HCT116 (cell line): ENCODE measurements at regions not wholly inside any gene's neighbourhood (a gene's known extent, or its start where the extent isn't known, plus 50 kb on each side); places are given as distances from the start of the nearest gene placed in this dataset.

Source experiments
- ATAC-seq: fragments of 200-7000 bp; cut with Tn5 transposase; 2 replicates; pipeline ENCODE4 v1.9.1; 2020; ENCODE audit warnings: mild to moderate bottlenecking, moderate library complexity
- BruUV-seq: library from RNA; stranded (reverse); fragments of 400-500 nt; replicated peaks from 2 replicates; lab custom pipeline; 2021; lab: Mats Ljungman, UMichigan
- CTCF ChIA-PET: fragments of 300-600 bp; sonication (Branson Sonifier 250); formaldehyde crosslinking; loops from one replicate; lab custom pipeline; 2021; ENCODE audit warnings: antibody characterized with exemption; lab: Charles Lee
- POLR2A ChIA-PET: fragments of 300-600, 350-600 bp; sonication (Branson Sonifier 250); formaldehyde crosslinking; loops from one replicate; lab custom pipeline; 2021; ENCODE audit warnings: antibody characterized with exemption; lab: Charles Lee
- RAD21 ChIA-PET, 2 experiments: fragments of 300-600 bp; sonication (Branson Sonifier 250); formaldehyde crosslinking; loops; one replicate each; lab custom pipeline; 2023; ENCODE audit warnings: low total read pairs in 2 of 2; ENCODE audit not compliant: uncharacterized antibody in 2 of 2, unreplicated experiment in 2 of 2, low non-redundant PET in 1 of 2; lab: Charles Lee
- DNase-seq: peaks from one replicate; pipeline ENCODE4 v3.0.0-alpha.2; 2010; ENCODE audit warnings: low read depth, low spot score
- H2AFZ ChIP-seq: fragments of 200-600 bp; shearing (Covaris generic), sonication (generic); 2 replicates; pipeline ENCODE4 v1.6.1; 2017; ENCODE audit warnings: low read depth, mixed run types, mixed read lengths, antibody characterized with exemption, low read length; ENCODE audit not compliant: poor library complexity, severe bottlenecking
- H3K27ac ChIP-seq: 2 replicates; pipeline ENCODE4 v1.5.1; 2012; ENCODE audit warnings: low read depth, low read length
- H3K27me3 ChIP-seq: fragments of 200-600 bp; sonication (generic); 2 replicates; pipeline ENCODE4 v1.6.1; 2016; ENCODE audit warnings: mixed run types, low read length, mixed read lengths; ENCODE audit not compliant: insufficient read depth
- H3K36me3 ChIP-seq, 2 experiments: fragments of 200-500 bp in 1 of 2; fragments of 200-600 bp in 1 of 2; sonication (Bioruptor generic) in 1 of 2; sonication (generic) in 1 of 2; 2 replicates each; pipeline versions ENCODE4 v1.5.1 to v1.6.1; 2014 to 2016; ENCODE audit warnings: low read length in 2 of 2, inconsistent platforms in 1 of 2, mixed read lengths in 1 of 2, mixed run types in 1 of 2; ENCODE audit not compliant: insufficient read depth in 2 of 2, control insufficient read depth in 1 of 2
- H3K4me1 ChIP-seq, 2 experiments: fragments of 200-600 bp in 1 of 2; sonication (generic) in 1 of 2; 2 replicates each; pipeline versions ENCODE4 v1.5.1 to v1.6.1; 2012 to 2017; ENCODE audit warnings: low read length in 2 of 2, inconsistent platforms in 1 of 2, mild to moderate bottlenecking in 1 of 2, mixed read lengths in 1 of 2, mixed run types in 1 of 2, moderate library complexity in 1 of 2; ENCODE audit not compliant: insufficient read depth in 2 of 2, control insufficient read depth in 1 of 2
- H3K4me2 ChIP-seq: fragments of 200-600 bp; sonication (generic); 2 replicates; pipeline ENCODE4 v1.6.1; 2017; ENCODE audit warnings: mixed run types, low read length, mixed read lengths
- H3K4me3 ChIP-seq, 2 experiments: fragments of 200-600 bp in 1 of 2; sonication (generic) in 1 of 2; replicated peaks in 1 of 2; 2 replicates each; pipeline ENCODE4 v1.5.1; 2011 to 2016; ENCODE audit warnings: low read length in 2 of 2, control low read depth in 1 of 2, low read depth in 1 of 2, mild to moderate bottlenecking in 1 of 2, mixed read lengths in 1 of 2, mixed run types in 1 of 2
- H3K79me2 ChIP-seq: fragments of 200-600 bp; sonication (generic); 2 replicates; pipeline ENCODE4 v1.6.1; 2017; ENCODE audit warnings: mild to moderate bottlenecking, mixed run types, low read length, moderate library complexity, mixed read lengths; ENCODE audit not compliant: insufficient read depth
- H3K9ac ChIP-seq: fragments of 200-600 bp; sonication (generic); 2 replicates; pipeline ENCODE4 v1.6.1; 2016; ENCODE audit warnings: low read length, mixed read lengths
- H3K9me2 ChIP-seq: fragments of 200-600 bp; sonication (generic), shearing (Covaris generic); 2 replicates; pipeline ENCODE4 v1.6.1; 2017; ENCODE audit warnings: mixed run types, mild to moderate bottlenecking, moderate library complexity; ENCODE audit not compliant: insufficient read depth
- H3K9me3 ChIP-seq, 2 experiments: fragments of 200-500 bp in 1 of 2; fragments of 200-600 bp in 1 of 2; sonication (Bioruptor generic) in 1 of 2; sonication (generic) in 1 of 2; 2 replicates each; pipeline ENCODE4 v1.6.1; 2014 to 2017; ENCODE audit warnings: low read length in 2 of 2, mixed read lengths in 2 of 2, inconsistent platforms in 1 of 2, low read depth in 1 of 2, mild to moderate bottlenecking in 1 of 2, mixed run types in 1 of 2, moderate library complexity in 1 of 2; ENCODE audit not compliant: control insufficient read depth in 1 of 2, insufficient read depth in 1 of 2
- H4K20me1 ChIP-seq: fragments of 200-600 bp; sonication (generic), shearing (Covaris generic); 2 replicates; pipeline ENCODE4 v1.6.1; 2017; ENCODE audit warnings: mixed run types, mild to moderate bottlenecking, moderate library complexity; ENCODE audit not compliant: insufficient read depth
- CBX3 ChIP-seq: IDR thresholded peaks from 2 replicates; pipeline ENCODE4 v1.6.1; 2012; ENCODE audit warnings: low read depth
- ELF1 ChIP-seq: IDR thresholded peaks from 2 replicates; pipeline ENCODE4 v1.6.1; 2012; ENCODE audit warnings: low read depth, borderline replicate concordance
- EZH2 ChIP-seq: fragments of 200-600 bp; sonication (generic); IDR thresholded peaks from 2 replicates; pipeline ENCODE4 v1.6.1; 2017; ENCODE audit warnings: antibody characterized with exemption, mixed run types
- EZH2phosphoT487 ChIP-seq: fragments of 200-600 bp; IDR thresholded peaks from 2 replicates; pipeline ENCODE4 v1.6.1; 2018; ENCODE audit warnings: antibody characterized with exemption, borderline replicate concordance
- MAX ChIP-seq: IDR thresholded peaks from 2 replicates; pipeline ENCODE4 v1.6.1; 2012
- POLR2AphosphoS5 ChIP-seq: IDR thresholded peaks from 2 replicates; pipeline ENCODE4 v1.6.1; 2011; ENCODE audit warnings: mild to moderate bottlenecking, low read depth, low read length, moderate library complexity
- RAD21 ChIP-seq: IDR thresholded peaks from 2 replicates; pipeline ENCODE4 v1.6.1; 2012; ENCODE audit warnings: low read depth, mild to moderate bottlenecking
- TCF7L2 ChIP-seq: IDR thresholded peaks from 2 replicates; pipeline ENCODE4 v1.7.0; 2011; ENCODE audit warnings: borderline replicate concordance, inconsistent platforms; ENCODE audit not compliant: insufficient read depth, insufficient read length; ENCODE audit errors: extremely low read depth
- ZBTB33 ChIP-seq: IDR thresholded peaks from 2 replicates; pipeline ENCODE4 v1.6.1; 2011; ENCODE audit warnings: mild to moderate bottlenecking, low read length, moderate library complexity; ENCODE audit not compliant: insufficient replicate concordance; ENCODE audit errors: extremely low read depth
- ZFX ChIP-seq: fragments of 450-650 bp; IDR thresholded peaks from 2 replicates; pipeline ENCODE4 v1.6.1; 2017
- ZNF274 ChIP-seq: fragments of 200-500 bp; sonication (Bioruptor generic); IDR thresholded peaks from 2 replicates; pipeline ENCODE4 v1.6.1; 2014; ENCODE audit warnings: mild to moderate bottlenecking, low read depth, low read length, inconsistent platforms
- intact Hi-C: fragments of 100-400 bp; cut with micrococcal nuclease; formaldehyde crosslinking; loops from 2 replicates; pipeline ENCODE4 v1.10.0; 2022
- TF ChIP-seq, protein P1 (sequence below): IDR thresholded peaks from 2 replicates; pipeline ENCODE4 v1.6.1; 2012; ENCODE audit warnings: low read depth
- TF ChIP-seq, protein P2 (sequence below), 3 experiments: fragments of 200-600 bp in 1 of 3; sonication (generic) in 1 of 3; IDR thresholded peaks in 2 of 3; conservative IDR thresholded peaks in 1 of 3; 2 replicates each; pipeline ENCODE4 v1.5.1; 2012 to 2017; ENCODE audit warnings: low read depth in 2 of 3, low read length in 2 of 3, antibody characterized with exemption in 1 of 3, borderline replicate concordance in 1 of 3, control low read depth in 1 of 3, mild to moderate bottlenecking in 1 of 3, mixed read lengths in 1 of 3, mixed run types in 1 of 3, moderate library complexity in 1 of 3; ENCODE audit not compliant: insufficient read depth in 1 of 3

DNA sequence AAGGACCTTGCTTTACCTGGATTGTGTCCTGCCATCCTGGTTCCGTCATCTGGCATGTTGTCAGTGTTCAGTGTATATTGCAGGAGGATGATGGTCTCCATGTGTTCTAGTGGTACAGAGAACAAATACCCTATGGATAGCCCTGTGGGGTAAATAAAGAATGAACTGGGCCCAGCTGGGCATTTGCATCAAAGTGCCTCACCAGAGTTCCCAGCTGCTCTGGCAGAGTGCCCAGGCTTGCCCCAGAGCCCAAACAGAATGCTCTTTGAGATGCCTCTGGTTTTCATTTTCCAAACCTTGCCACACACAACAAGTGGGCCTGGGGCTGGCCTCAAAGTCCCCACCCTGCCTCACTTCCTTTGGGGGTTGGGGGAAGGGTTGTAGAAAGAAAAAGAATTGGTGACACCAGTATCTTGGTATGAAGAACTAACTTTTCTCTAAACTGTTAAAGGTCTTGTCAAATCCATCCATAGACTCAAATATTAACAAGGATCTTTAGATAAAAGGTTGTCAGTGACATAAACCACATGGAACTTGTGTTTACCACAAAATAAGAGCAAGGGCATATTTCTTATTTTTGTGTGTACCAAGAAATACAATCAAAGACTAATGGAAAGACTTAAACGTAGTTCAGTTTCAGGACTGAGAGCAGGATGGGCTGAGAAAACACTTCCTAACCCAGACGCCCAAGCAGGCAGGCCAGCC is 82.2 kb downstream of the LMO4 start:
- Histone ChIP-seq H3K4me3 (no peak overlapping the region), H3K9ac (no peak overlapping the region), H3K79me2 (no peaks in the 10 kb centered on the region), H3K9me2 (no peaks in the 10 kb centered on the region), H3K9me3 (no peaks in the 10 kb centered on the region)
- intact Hi-C loops, result no loop called here
- RAD21 ChIA-PET, result no interaction called here
- TF ChIP-seq TCF7L2, result no peak
- TF ChIP-seq, protein P1, sequence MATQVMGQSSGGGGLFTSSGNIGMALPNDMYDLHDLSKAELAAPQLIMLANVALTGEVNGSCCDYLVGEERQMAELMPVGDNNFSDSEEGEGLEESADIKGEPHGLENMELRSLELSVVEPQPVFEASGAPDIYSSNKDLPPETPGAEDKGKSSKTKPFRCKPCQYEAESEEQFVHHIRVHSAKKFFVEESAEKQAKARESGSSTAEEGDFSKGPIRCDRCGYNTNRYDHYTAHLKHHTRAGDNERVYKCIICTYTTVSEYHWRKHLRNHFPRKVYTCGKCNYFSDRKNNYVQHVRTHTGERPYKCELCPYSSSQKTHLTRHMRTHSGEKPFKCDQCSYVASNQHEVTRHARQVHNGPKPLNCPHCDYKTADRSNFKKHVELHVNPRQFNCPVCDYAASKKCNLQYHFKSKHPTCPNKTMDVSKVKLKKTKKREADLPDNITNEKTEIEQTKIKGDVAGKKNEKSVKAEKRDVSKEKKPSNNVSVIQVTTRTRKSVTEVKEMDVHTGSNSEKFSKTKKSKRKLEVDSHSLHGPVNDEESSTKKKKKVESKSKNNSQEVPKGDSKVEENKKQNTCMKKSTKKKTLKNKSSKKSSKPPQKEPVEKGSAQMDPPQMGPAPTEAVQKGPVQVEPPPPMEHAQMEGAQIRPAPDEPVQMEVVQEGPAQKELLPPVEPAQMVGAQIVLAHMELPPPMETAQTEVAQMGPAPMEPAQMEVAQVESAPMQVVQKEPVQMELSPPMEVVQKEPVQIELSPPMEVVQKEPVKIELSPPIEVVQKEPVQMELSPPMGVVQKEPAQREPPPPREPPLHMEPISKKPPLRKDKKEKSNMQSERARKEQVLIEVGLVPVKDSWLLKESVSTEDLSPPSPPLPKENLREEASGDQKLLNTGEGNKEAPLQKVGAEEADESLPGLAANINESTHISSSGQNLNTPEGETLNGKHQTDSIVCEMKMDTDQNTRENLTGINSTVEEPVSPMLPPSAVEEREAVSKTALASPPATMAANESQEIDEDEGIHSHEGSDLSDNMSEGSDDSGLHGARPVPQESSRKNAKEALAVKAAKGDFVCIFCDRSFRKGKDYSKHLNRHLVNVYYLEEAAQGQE, result no peak
- TF ChIP-seq POLR2AphosphoS5, result no peak
- TF ChIP-seq, protein P2, sequence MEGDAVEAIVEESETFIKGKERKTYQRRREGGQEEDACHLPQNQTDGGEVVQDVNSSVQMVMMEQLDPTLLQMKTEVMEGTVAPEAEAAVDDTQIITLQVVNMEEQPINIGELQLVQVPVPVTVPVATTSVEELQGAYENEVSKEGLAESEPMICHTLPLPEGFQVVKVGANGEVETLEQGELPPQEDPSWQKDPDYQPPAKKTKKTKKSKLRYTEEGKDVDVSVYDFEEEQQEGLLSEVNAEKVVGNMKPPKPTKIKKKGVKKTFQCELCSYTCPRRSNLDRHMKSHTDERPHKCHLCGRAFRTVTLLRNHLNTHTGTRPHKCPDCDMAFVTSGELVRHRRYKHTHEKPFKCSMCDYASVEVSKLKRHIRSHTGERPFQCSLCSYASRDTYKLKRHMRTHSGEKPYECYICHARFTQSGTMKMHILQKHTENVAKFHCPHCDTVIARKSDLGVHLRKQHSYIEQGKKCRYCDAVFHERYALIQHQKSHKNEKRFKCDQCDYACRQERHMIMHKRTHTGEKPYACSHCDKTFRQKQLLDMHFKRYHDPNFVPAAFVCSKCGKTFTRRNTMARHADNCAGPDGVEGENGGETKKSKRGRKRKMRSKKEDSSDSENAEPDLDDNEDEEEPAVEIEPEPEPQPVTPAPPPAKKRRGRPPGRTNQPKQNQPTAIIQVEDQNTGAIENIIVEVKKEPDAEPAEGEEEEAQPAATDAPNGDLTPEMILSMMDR (IDR thresholded peaks at IDR 0.05 in 2 of 3, conservative IDR thresholded peaks at IDR 0.05 in 1 of 3; ENCODE audit: borderline replicate concordance in 1 of 3, insufficient read depth in 1 of 3, low read depth in 2 of 3, low read length in 2 of 3), result no peak
- no peak for TF ChIP-seq EZH2phosphoT487
- TF ChIP-seq ZNF274, result no peak
- TF ChIP-seq ZBTB33, result no peak
- no peak for TF ChIP-seq RAD21
- TF ChIP-seq CBX3, result no peak
- no peak for TF ChIP-seq EZH2
- TF ChIP-seq MAX, result no peak
- TF ChIP-seq ELF1, result no peak
- TF ChIP-seq ZFX, result no peak
- TF ChIP-seq, all 23 proteins: peak for 0
- DNase-seq (no peak), ATAC-seq (no peak)
- ChIA-PET CTCF (no interaction called here), POLR2A (no interaction called here)
- H3K27me3 ChIP-seq, result no peaks in the 10 kb centered on the region
- no TSS peak for BruUV-seq
- H3K27ac ChIP-seq, result no peak overlapping the region
- no peaks in the 10 kb centered on the region for H3K4me1 ChIP-seq
- H4K20me1 ChIP-seq, result no peaks in the 10 kb centered on the region
- no peaks in the 10 kb centered on the region for H3K36me3 ChIP-seq
- H3K4me2 ChIP-seq, result no peak overlapping the region
- no peak overlapping the region for H2AFZ ChIP-seq
